ENCODE measurements at regions not wholly inside any gene's neighbourhood (a gene's known extent, or its start where the extent isn't known, plus 50 kb on each side); places are given as distances from the start of the nearest gene placed in this dataset.
"Not testable (repeated sequence)": the region's sequence is repeated elsewhere in the genome, so short reads cannot be mapped to it uniquely, and the experiment has no call there.

DNA sequence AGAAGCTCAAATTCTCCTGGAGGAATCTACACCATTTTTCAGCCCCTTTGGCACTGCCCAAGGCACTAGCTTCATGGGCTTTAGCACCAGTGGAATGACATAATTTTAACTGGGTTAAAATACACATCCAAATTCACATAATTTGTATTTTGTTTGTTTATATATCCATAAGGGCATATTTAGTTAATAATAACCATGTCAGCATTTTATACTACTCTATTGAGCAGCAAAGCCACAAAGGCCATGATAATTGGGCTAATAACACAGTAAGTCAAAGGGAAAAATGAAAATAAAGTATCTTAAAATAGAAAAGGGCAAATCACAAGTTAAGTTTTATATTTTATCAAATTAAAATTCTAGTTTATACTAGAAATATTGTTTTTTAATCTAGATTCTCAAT, 262.7 kb upstream of the TACR3 start:
- no peak overlapping the region for H3K27ac ChIP-seq
- Mint-ChIP-seq H3K9me3 (peaks cover 5% of the 10 kb centered on the region), H3K4me3 (no peak overlapping the region), H3K36me3 (no peaks in the 10 kb centered on the region), H3K27ac (no peak overlapping the region), H3K27me3 (ENCODE audit: insufficient read depth, low read depth) (no peaks in the 10 kb centered on the region), H3K4me1 (no peaks in the 10 kb centered on the region)
- no peaks in the 10 kb centered on the region for H3K79me2 ChIP-seq (ENCODE audit: low read depth)
- no peaks in the 10 kb centered on the region for H3K4me1 ChIP-seq
- H3F3A ChIP-seq (ENCODE audit: low read depth): no peaks in the 10 kb centered on the region
- no peak overlapping the region for H3K9ac ChIP-seq
- DNase-seq (ENCODE audit: low spot score): no peak
- H2AFZ ChIP-seq (replicated peaks): no peak overlapping the region
- no peaks in the 10 kb centered on the region for H3K9me3 ChIP-seq (ENCODE audit: low read depth)
- no peak overlapping the region for H3K4me3 ChIP-seq
- no peak overlapping the region for H3K4me2 ChIP-seq
- TF ChIP-seq CTCF (IDR thresholded peaks at IDR 0.05) (no peak), EZH2 (IDR thresholded peaks at IDR 0.05) (no peak), EZH2phosphoT487 (IDR thresholded peaks at IDR 0.05) (no peak)
- H3K27me3 ChIP-seq: no peaks in the 10 kb centered on the region
- no peaks in the 10 kb centered on the region for H4K20me1 ChIP-seq (ENCODE audit: low read depth)
- no peaks in the 10 kb centered on the region for H3K36me3 ChIP-seq

GRCh38 chr4:103948244-103949018, 228.6 kb upstream of the TACR3 start:
- Histone ChIP-seq H3K27me3 (no peaks in the 10 kb centered on the region), H3K4me1 (no peaks in the 10 kb centered on the region), H3F3A (ENCODE audit: low read depth) (no peaks in the 10 kb centered on the region), H3K9me3 (ENCODE audit: low read depth) (peaks cover 5% of the 10 kb centered on the region), H2AFZ (replicated peaks) (peak overlapping the region; percentile 76), H3K9ac (no peak overlapping the region), H3K79me2 (ENCODE audit: low read depth) (no peaks in the 10 kb centered on the region), H4K20me1 (ENCODE audit: low read depth) (no peaks in the 10 kb centered on the region), H3K36me3 (no peaks in the 10 kb centered on the region), H3K4me2 (no peak overlapping the region), H3K4me3 (no peak overlapping the region), H3K27ac (no peak overlapping the region)
- Mint-ChIP-seq H3K36me3 (no peaks in the 10 kb centered on the region), H3K27ac (no peak overlapping the region), H3K4me1 (no peaks in the 10 kb centered on the region), H3K27me3 (ENCODE audit: insufficient read depth, low read depth) (peaks cover 2% of the 10 kb centered on the region), H3K4me3 (no peak overlapping the region), H3K9me3 (peaks cover 9% of the 10 kb centered on the region)
- TF ChIP-seq CTCF (IDR thresholded peaks at IDR 0.05): no peak
- no peak for TF ChIP-seq EZH2phosphoT487 (IDR thresholded peaks at IDR 0.05)
- no peak for TF ChIP-seq EZH2 (IDR thresholded peaks at IDR 0.05)
- DNase-seq (ENCODE audit: low spot score): no peak

DNA sequence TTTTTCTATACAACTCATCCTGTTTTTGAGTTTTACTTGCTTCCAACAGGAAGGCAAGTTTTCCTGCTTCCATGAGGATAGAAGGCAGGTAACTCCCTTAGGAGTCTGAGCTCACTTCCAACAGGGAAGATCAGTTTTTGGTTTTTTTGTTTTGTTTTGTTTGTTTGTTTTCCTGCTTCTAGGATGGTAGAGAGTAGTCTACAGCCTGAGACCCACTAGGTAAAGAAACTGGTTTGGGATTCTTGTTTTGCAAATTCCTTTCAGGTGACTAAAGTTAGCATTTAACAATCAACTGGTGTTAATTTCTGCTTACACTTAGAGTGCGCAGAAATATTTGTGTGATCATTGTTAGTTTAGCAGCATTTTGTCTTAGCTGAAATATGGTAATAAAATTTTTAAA, 227.8 kb upstream of the TACR3 start:
- H3K27ac Mint-ChIP-seq: no peak overlapping the region
- no peaks in the 10 kb centered on the region for H3K4me1 Mint-ChIP-seq
- H3K4me3 ChIP-seq: no peak overlapping the region

DNA sequence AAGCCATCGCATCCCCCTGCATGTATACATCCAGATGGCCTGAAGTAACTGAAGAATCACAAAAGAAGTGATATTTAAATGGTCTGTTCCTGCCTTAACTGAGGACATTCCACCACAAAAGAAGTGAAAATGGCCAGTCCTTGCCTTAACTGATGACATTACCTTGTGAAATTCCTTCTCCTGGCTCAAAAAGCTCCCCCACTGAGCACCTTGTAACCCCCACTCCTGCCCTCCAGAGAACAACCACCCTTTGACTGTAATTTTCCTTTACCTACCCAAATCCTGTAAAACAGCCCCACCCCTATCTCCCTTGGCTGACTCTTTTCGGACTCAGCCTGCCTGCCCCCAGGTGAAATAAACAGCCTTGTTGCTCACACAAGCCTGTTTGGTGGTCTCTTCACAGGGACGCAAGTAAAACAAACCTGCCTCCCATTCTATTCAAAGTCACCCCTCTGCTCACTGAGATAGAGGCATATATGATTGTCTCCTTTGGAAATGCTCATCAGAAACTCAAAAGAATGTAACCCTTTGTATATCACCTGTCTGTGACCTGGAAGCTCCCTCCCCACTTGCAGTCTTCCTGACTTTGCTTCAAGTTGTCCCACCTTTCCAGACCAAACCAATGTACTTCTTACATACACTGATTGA, 227.0 kb upstream of the TACR3 start:
- not testable (repeated sequence) for H3K36me3 ChIP-seq; H3K36me3 Mint-ChIP-seq; H3K9me3 ChIP-seq (ENCODE audit: low read depth); H3K4me2 ChIP-seq; H3K79me2 ChIP-seq (ENCODE audit: low read depth); H3K4me1 Mint-ChIP-seq; H3K27me3 Mint-ChIP-seq (ENCODE audit: insufficient read depth, low read depth); H3K4me3 ChIP-seq; H4K20me1 ChIP-seq (ENCODE audit: low read depth); H3K27ac Mint-ChIP-seq; H3K9me3 Mint-ChIP-seq; H3K4me3 Mint-ChIP-seq; H3K27ac ChIP-seq; H3K9ac ChIP-seq; H3K4me1 ChIP-seq; H3F3A ChIP-seq (ENCODE audit: low read depth); H3K27me3 ChIP-seq; DNase-seq (ENCODE audit: low spot score)
- peak overlapping the region; percentile 29 for H2AFZ ChIP-seq (replicated peaks)

More for the DNA sequence above, 227.8 kb upstream of the TACR3 start:
- H3K9ac ChIP-seq: no peak overlapping the region
- H3K4me2 ChIP-seq: no peak overlapping the region
- H3K27me3 ChIP-seq: no peaks in the 10 kb centered on the region
- no peak for DNase-seq (ENCODE audit: low spot score)
- no peak overlapping the region for H3K4me3 Mint-ChIP-seq
- no peak overlapping the region for H3K27ac ChIP-seq
- H3K79me2 ChIP-seq (ENCODE audit: low read depth): no peaks in the 10 kb centered on the region
- no peaks in the 10 kb centered on the region for H3K4me1 ChIP-seq
- peaks cover 9% of the 10 kb centered on the region for H3K9me3 Mint-ChIP-seq
- no peaks in the 10 kb centered on the region for H3F3A ChIP-seq (ENCODE audit: low read depth)
- no peaks in the 10 kb centered on the region for H4K20me1 ChIP-seq (ENCODE audit: low read depth)
- TF ChIP-seq EZH2phosphoT487 (IDR thresholded peaks at IDR 0.05): no peak
- no peak for TF ChIP-seq EZH2 (IDR thresholded peaks at IDR 0.05)
- TF ChIP-seq CTCF (IDR thresholded peaks at IDR 0.05): no peak
- no peaks in the 10 kb centered on the region for H3K36me3 ChIP-seq
- no peaks in the 10 kb centered on the region for H3K36me3 Mint-ChIP-seq
- peaks cover 2% of the 10 kb centered on the region for H3K27me3 Mint-ChIP-seq (ENCODE audit: insufficient read depth, low read depth)
- peaks cover 5% of the 10 kb centered on the region for H3K9me3 ChIP-seq (ENCODE audit: low read depth)
- H2AFZ ChIP-seq (replicated peaks): peak overlapping the region; percentile 29

Measured in neural progenitor cell (in vitro differentiated cells).